Dendritic cell treated with granulocyte-macrophage colony-stimulating factor and Interleukin-4, amounts not matched to agents 40 ng/mL and 50 ng/mL, for 4 days (primary cell): ENCODE measurements at regions not wholly inside any gene's neighbourhood (a gene's known extent, or its start where the extent isn't known, plus 50 kb on each side); places are given as distances from the start of the nearest gene placed in this dataset.
"Not testable (repeated sequence)": the region's sequence is repeated elsewhere in the genome, so short reads cannot be mapped to it uniquely, and the experiment has no call there.

Experiments
- H3K27ac Mint-ChIP-seq: one replicate; pipeline ENCODE4 v1.8.0; 2022; ENCODE audit warnings: mild to moderate bottlenecking, mixed read lengths
- H3K27me3 Mint-ChIP-seq: one replicate; pipeline ENCODE4 v1.8.0; 2022; ENCODE audit warnings: mild to moderate bottlenecking, mixed read lengths
- H3K36me3 Mint-ChIP-seq: one replicate; pipeline ENCODE4 v1.8.0; 2022; ENCODE audit warnings: low read depth, mixed read lengths
- H3K4me1 Mint-ChIP-seq: one replicate; pipeline ENCODE4 v1.8.0; 2022; ENCODE audit warnings: low read depth, mixed read lengths
- H3K4me3 Mint-ChIP-seq: one replicate; pipeline ENCODE4 v1.8.0; 2022; ENCODE audit warnings: mild to moderate bottlenecking, moderate library complexity, mixed read lengths
- H3K9me3 Mint-ChIP-seq: one replicate; pipeline ENCODE4 v1.8.0; 2022; ENCODE audit warnings: mixed read lengths
- intact Hi-C: fragments of 100-400 bp; cut with micrococcal nuclease; formaldehyde crosslinking; loops from one replicate; pipeline ENCODE4 v1.15.0; 2022

GRCh38 chr1:82139751-82140468 is 339.2 kb downstream of the ADGRL2 start:
- H3K27ac Mint-ChIP-seq: no peak overlapping the region
- no peaks in the 10 kb centered on the region for H3K36me3 Mint-ChIP-seq
- no peak overlapping the region for H3K4me3 Mint-ChIP-seq
- H3K27me3 Mint-ChIP-seq: no peaks in the 10 kb centered on the region
- no peaks in the 10 kb centered on the region for H3K4me1 Mint-ChIP-seq
- intact Hi-C loops: no loop called here
- peaks cover 32% of the 10 kb centered on the region for H3K9me3 Mint-ChIP-seq

- H3K27me3 Mint-ChIP-seq, H3K4me1 Mint-ChIP-seq, H3K27ac Mint-ChIP-seq, H3K36me3 Mint-ChIP-seq, H3K4me3 Mint-ChIP-seq, intact Hi-C loops: not testable (repeated sequence)
- peaks cover 15% of the 10 kb centered on the region for H3K9me3 Mint-ChIP-seq
Observed at GRCh38 chr1:82136351-82136750, 335.6 kb downstream of the ADGRL2 start.

GRCh38 chr1:82125866-82126265 is 325.1 kb downstream of the ADGRL2 start:
- Mint-ChIP-seq H3K4me3 (no peak overlapping the region), H3K27me3 (no peaks in the 10 kb centered on the region), H3K27ac (no peak overlapping the region), H3K9me3 (no peaks in the 10 kb centered on the region), H3K36me3 (no peaks in the 10 kb centered on the region), H3K4me1 (no peaks in the 10 kb centered on the region)
- intact Hi-C loops: no loop called here

- no peaks in the 10 kb centered on the region for H3K27me3 Mint-ChIP-seq
- H3K9me3 Mint-ChIP-seq: no peaks in the 10 kb centered on the region
- no peak overlapping the region for H3K27ac Mint-ChIP-seq
- intact Hi-C loops: no loop called here
- no peak overlapping the region for H3K4me3 Mint-ChIP-seq
- H3K4me1 Mint-ChIP-seq: no peaks in the 10 kb centered on the region
- no peaks in the 10 kb centered on the region for H3K36me3 Mint-ChIP-seq
Observed at GRCh38 chr1:82125119-82125518, 324.4 kb downstream of the ADGRL2 start.

- no peaks in the 10 kb centered on the region for H3K4me1 Mint-ChIP-seq
- H3K27ac Mint-ChIP-seq: no peak overlapping the region
- no peaks in the 10 kb centered on the region for H3K9me3 Mint-ChIP-seq
- H3K4me3 Mint-ChIP-seq: no peak overlapping the region
- H3K36me3 Mint-ChIP-seq: no peaks in the 10 kb centered on the region
- H3K27me3 Mint-ChIP-seq: no peaks in the 10 kb centered on the region
- intact Hi-C loops: no loop called here
Observed at GRCh38 chr1:82121421-82121820, 320.7 kb downstream of the ADGRL2 start.

- Mint-ChIP-seq H3K27me3 (no peaks in the 10 kb centered on the region), H3K27ac (no peak overlapping the region), H3K9me3 (no peaks in the 10 kb centered on the region), H3K4me1 (no peaks in the 10 kb centered on the region), H3K4me3 (no peak overlapping the region), H3K36me3 (no peaks in the 10 kb centered on the region)
- intact Hi-C loops: no loop called here
Observed at GRCh38 chr1:82116105-82116504, 315.4 kb downstream of the ADGRL2 start.

- Mint-ChIP-seq H3K36me3 (no peaks in the 10 kb centered on the region), H3K4me1 (no peaks in the 10 kb centered on the region), H3K27me3 (no peaks in the 10 kb centered on the region), H3K27ac (no peak overlapping the region), H3K4me3 (no peak overlapping the region), H3K9me3 (no peaks in the 10 kb centered on the region)
- intact Hi-C loops: no loop called here
Observed at GRCh38 chr1:82114887-82115286, 314.2 kb downstream of the ADGRL2 start.

GRCh38 chr1:82110366-82111254 is 309.9 kb downstream of the ADGRL2 start:
- H3K4me1 Mint-ChIP-seq: no peaks in the 10 kb centered on the region
- H3K27me3 Mint-ChIP-seq: no peaks in the 10 kb centered on the region
- no peak overlapping the region for H3K27ac Mint-ChIP-seq
- H3K36me3 Mint-ChIP-seq: no peaks in the 10 kb centered on the region
- no peak overlapping the region for H3K4me3 Mint-ChIP-seq
- intact Hi-C loops: no loop called here
- H3K9me3 Mint-ChIP-seq: no peaks in the 10 kb centered on the region

- no peaks in the 10 kb centered on the region for H3K27me3 Mint-ChIP-seq
- H3K4me1 Mint-ChIP-seq: no peaks in the 10 kb centered on the region
- no peak overlapping the region for H3K4me3 Mint-ChIP-seq
- peaks cover 10% of the 10 kb centered on the region for H3K9me3 Mint-ChIP-seq
- H3K27ac Mint-ChIP-seq: no peak overlapping the region
- intact Hi-C loops: no loop called here
- H3K36me3 Mint-ChIP-seq: no peaks in the 10 kb centered on the region
Observed at GRCh38 chr1:82108843-82109242, 308.1 kb downstream of the ADGRL2 start.

- H3K27ac Mint-ChIP-seq: no peak overlapping the region
- H3K27me3 Mint-ChIP-seq: no peaks in the 10 kb centered on the region
- H3K36me3 Mint-ChIP-seq: no peaks in the 10 kb centered on the region
- intact Hi-C loops: no loop called here
- H3K4me1 Mint-ChIP-seq: no peaks in the 10 kb centered on the region
- H3K9me3 Mint-ChIP-seq: peaks cover 10% of the 10 kb centered on the region
- H3K4me3 Mint-ChIP-seq: no peak overlapping the region
Observed at GRCh38 chr1:82106672-82107071, 305.9 kb downstream of the ADGRL2 start.

GRCh38 chr1:82099170-82099569 is 298.4 kb downstream of the ADGRL2 start:
- no peaks in the 10 kb centered on the region for H3K36me3 Mint-ChIP-seq
- no peak overlapping the region for H3K27ac Mint-ChIP-seq
- H3K27me3 Mint-ChIP-seq: no peaks in the 10 kb centered on the region
- H3K4me3 Mint-ChIP-seq: no peak overlapping the region
- intact Hi-C loops: no loop called here
- H3K9me3 Mint-ChIP-seq: no peaks in the 10 kb centered on the region
- no peaks in the 10 kb centered on the region for H3K4me1 Mint-ChIP-seq

- no peak overlapping the region for H3K4me3 Mint-ChIP-seq
- H3K9me3 Mint-ChIP-seq: no peaks in the 10 kb centered on the region
- H3K4me1 Mint-ChIP-seq: no peaks in the 10 kb centered on the region
- no peaks in the 10 kb centered on the region for H3K27me3 Mint-ChIP-seq
- intact Hi-C loops: no loop called here
- no peak overlapping the region for H3K27ac Mint-ChIP-seq
- H3K36me3 Mint-ChIP-seq: no peaks in the 10 kb centered on the region
Observed at GRCh38 chr1:82094136-82094535, 293.4 kb downstream of the ADGRL2 start.

GRCh38 chr1:82091729-82092128 is 291.0 kb downstream of the ADGRL2 start:
- Mint-ChIP-seq H3K36me3 (no peaks in the 10 kb centered on the region), H3K27me3 (no peaks in the 10 kb centered on the region), H3K4me1 (no peaks in the 10 kb centered on the region), H3K9me3 (no peaks in the 10 kb centered on the region), H3K4me3 (no peak overlapping the region), H3K27ac (no peak overlapping the region)
- intact Hi-C loops: no loop called here

- Mint-ChIP-seq H3K4me3 (no peak overlapping the region), H3K27ac (no peak overlapping the region), H3K4me1 (no peaks in the 10 kb centered on the region), H3K27me3 (no peaks in the 10 kb centered on the region), H3K9me3 (no peaks in the 10 kb centered on the region), H3K36me3 (no peaks in the 10 kb centered on the region)
- intact Hi-C loops: no loop called here
Observed at GRCh38 chr1:82091265-82091664, 290.5 kb downstream of the ADGRL2 start.
